IgD-negative memory B cell (primary cell): ENCODE measurements at regions not wholly inside any gene's neighbourhood (a gene's known extent, or its start where the extent isn't known, plus 50 kb on each side); places are given as distances from the start of the nearest gene placed in this dataset.

Experiments
- H3K27ac Mint-ChIP-seq, 3 donors: one replicate each; pipeline ENCODE4 v1.8.0; 2020 to 2022; ENCODE audit warnings: mild to moderate bottlenecking in 3 of 3, mixed read lengths in 3 of 3, moderate library complexity in 1 of 3
- H3K27me3 Mint-ChIP-seq: one replicate; pipeline ENCODE4 v1.8.0; 2021; ENCODE audit warnings: mixed read lengths
- H3K36me3 Mint-ChIP-seq: one replicate; pipeline ENCODE4 v1.8.0; 2020; ENCODE audit warnings: mild to moderate bottlenecking, mixed read lengths
- H3K4me1 Mint-ChIP-seq, 3 donors: one replicate each; pipeline ENCODE4 v1.8.0; 2020 to 2022; ENCODE audit warnings: mixed read lengths in 3 of 3, mild to moderate bottlenecking in 1 of 3
- H3K4me3 Mint-ChIP-seq, 4 donors: one replicate each; pipeline ENCODE4 v1.8.0; 2020 to 2022; ENCODE audit warnings: mild to moderate bottlenecking in 4 of 4, mixed read lengths in 4 of 4, moderate library complexity in 3 of 4
- H3K9me3 Mint-ChIP-seq, 3 donors: one replicate each; pipeline ENCODE4 v1.8.0; 2020 to 2021; ENCODE audit warnings: mixed read lengths in 3 of 3, mild to moderate bottlenecking in 1 of 3

- Mint-ChIP-seq H3K27me3 (no peaks in the 10 kb centered on the region), H3K4me3 (no peak overlapping the region), H3K9me3 (peaks cover 4 to 7% (median 4%) of the 10 kb centered on the region in 3 donors), H3K4me1 (no peaks in the 10 kb centered on the region), H3K27ac (no peak overlapping the region), H3K36me3 (no peaks in the 10 kb centered on the region)
These were observed 285.7 kb upstream of the SEL1L start for GRCh38 chr14:81819344-81819743.

- no peak overlapping the region for H3K27ac Mint-ChIP-seq
- no peaks in the 10 kb centered on the region for H3K36me3 Mint-ChIP-seq
- H3K4me3 Mint-ChIP-seq: no peak overlapping the region
- H3K4me1 Mint-ChIP-seq: no peaks in the 10 kb centered on the region
- no peaks in the 10 kb centered on the region for H3K27me3 Mint-ChIP-seq
- H3K9me3 Mint-ChIP-seq: peaks cover 4 to 7% (median 4%) of the 10 kb centered on the region in 3 donors
These were observed 286.3 kb upstream of the SEL1L start for GRCh38 chr14:81819910-81820309.

- peak overlapping the region in 1 of 4 donors; percentile 4 for H3K4me3 Mint-ChIP-seq
- no peak overlapping the region for H3K27ac Mint-ChIP-seq
- H3K9me3 Mint-ChIP-seq: peaks cover 2 to 7% (median 4%) of the 10 kb centered on the region in 3 donors
- no peaks in the 10 kb centered on the region for H3K36me3 Mint-ChIP-seq
- H3K4me1 Mint-ChIP-seq: peaks cover 0 to 1% (median 0%) of the 10 kb centered on the region in 3 donors
- no peaks in the 10 kb centered on the region for H3K27me3 Mint-ChIP-seq
These were observed 292.4 kb upstream of the SEL1L start for GRCh38 chr14:81826081-81826480.

GRCh38 chr14:81829447-81829846, 295.8 kb upstream of the SEL1L start:
- no peak overlapping the region for H3K4me3 Mint-ChIP-seq
- no peaks in the 10 kb centered on the region for H3K36me3 Mint-ChIP-seq
- peaks cover 0 to 2% (median 0%) of the 10 kb centered on the region in 3 donors for H3K9me3 Mint-ChIP-seq
- no peak overlapping the region for H3K27ac Mint-ChIP-seq
- no peaks in the 10 kb centered on the region for H3K27me3 Mint-ChIP-seq
- H3K4me1 Mint-ChIP-seq: peaks cover 0 to 1% (median 0%) of the 10 kb centered on the region in 3 donors

- peaks cover 0 to 1% (median 0%) of the 10 kb centered on the region in 3 donors for H3K4me1 Mint-ChIP-seq
- H3K9me3 Mint-ChIP-seq: peaks cover 4 to 7% (median 6%) of the 10 kb centered on the region in 3 donors
- no peaks in the 10 kb centered on the region for H3K36me3 Mint-ChIP-seq
- H3K27me3 Mint-ChIP-seq: no peaks in the 10 kb centered on the region
- H3K4me3 Mint-ChIP-seq: no peak overlapping the region
- H3K27ac Mint-ChIP-seq: no peak overlapping the region
These were observed 297.6 kb upstream of the SEL1L start for GRCh38 chr14:81831128-81831820.

GRCh38 chr14:81834308-81834707, 300.7 kb upstream of the SEL1L start:
- H3K27me3 Mint-ChIP-seq: no peaks in the 10 kb centered on the region
- no peak overlapping the region for H3K27ac Mint-ChIP-seq
- no peaks in the 10 kb centered on the region for H3K4me1 Mint-ChIP-seq
- H3K36me3 Mint-ChIP-seq: no peaks in the 10 kb centered on the region
- peaks cover 4 to 13% (median 10%) of the 10 kb centered on the region in 3 donors for H3K9me3 Mint-ChIP-seq
- no peak overlapping the region for H3K4me3 Mint-ChIP-seq

- no peaks in the 10 kb centered on the region for H3K27me3 Mint-ChIP-seq
- H3K36me3 Mint-ChIP-seq: no peaks in the 10 kb centered on the region
- no peaks in the 10 kb centered on the region for H3K4me1 Mint-ChIP-seq
- no peak overlapping the region for H3K27ac Mint-ChIP-seq
- H3K4me3 Mint-ChIP-seq: no peak overlapping the region
- H3K9me3 Mint-ChIP-seq: peaks cover 4 to 11% (median 10%) of the 10 kb centered on the region in 3 donors
These were observed 303.7 kb upstream of the SEL1L start for GRCh38 chr14:81837304-81837703.

GRCh38 chr14:81839056-81839455, 305.4 kb upstream of the SEL1L start:
- Mint-ChIP-seq H3K27me3 (no peaks in the 10 kb centered on the region), H3K4me1 (no peaks in the 10 kb centered on the region), H3K27ac (no peak overlapping the region), H3K4me3 (no peak overlapping the region), H3K36me3 (no peaks in the 10 kb centered on the region), H3K9me3 (peaks cover 6 to 14% (median 11%) of the 10 kb centered on the region in 3 donors)

- H3K27me3 Mint-ChIP-seq: no peaks in the 10 kb centered on the region
- H3K36me3 Mint-ChIP-seq: no peaks in the 10 kb centered on the region
- H3K27ac Mint-ChIP-seq: no peak overlapping the region
- no peak overlapping the region for H3K4me3 Mint-ChIP-seq
- no peaks in the 10 kb centered on the region for H3K4me1 Mint-ChIP-seq
- peaks cover 2 to 7% (median 7%) of the 10 kb centered on the region in 3 donors for H3K9me3 Mint-ChIP-seq
These were observed 307.7 kb upstream of the SEL1L start for GRCh38 chr14:81841346-81841745.

- Mint-ChIP-seq H3K27me3 (no peaks in the 10 kb centered on the region), H3K36me3 (no peaks in the 10 kb centered on the region), H3K9me3 (peaks cover 0 to 16% (median 2%) of the 10 kb centered on the region in 3 donors), H3K4me1 (no peaks in the 10 kb centered on the region), H3K4me3 (no peak overlapping the region), H3K27ac (no peak overlapping the region)
These were observed 316.1 kb upstream of the SEL1L start for GRCh38 chr14:81849714-81850113.

GRCh38 chr14:81855007-81855406, 321.4 kb upstream of the SEL1L start:
- Mint-ChIP-seq H3K36me3 (no peaks in the 10 kb centered on the region), H3K27ac (no peak overlapping the region), H3K4me3 (no peak overlapping the region), H3K27me3 (no peaks in the 10 kb centered on the region), H3K9me3 (peaks cover 4 to 17% (median 8%) of the 10 kb centered on the region in 3 donors), H3K4me1 (peaks cover 0 to 1% (median 0%) of the 10 kb centered on the region in 3 donors)

GRCh38 chr14:81859046-81859445, 325.4 kb upstream of the SEL1L start:
- Mint-ChIP-seq H3K4me3 (no peak overlapping the region), H3K9me3 (peaks cover 4 to 17% (median 7%) of the 10 kb centered on the region in 3 donors), H3K27ac (no peak overlapping the region), H3K36me3 (no peaks in the 10 kb centered on the region), H3K27me3 (no peaks in the 10 kb centered on the region), H3K4me1 (peaks cover 0 to 1% (median 0%) of the 10 kb centered on the region in 3 donors)

GRCh38 chr14:81868172-81868571, 334.5 kb upstream of the SEL1L start:
- Mint-ChIP-seq H3K9me3 (peaks cover 6 to 11% (median 7%) of the 10 kb centered on the region in 3 donors), H3K27ac (no peak overlapping the region), H3K36me3 (no peaks in the 10 kb centered on the region), H3K4me3 (peak overlapping the region in 1 of 4 donors; percentile 40), H3K4me1 (no peaks in the 10 kb centered on the region), H3K27me3 (no peaks in the 10 kb centered on the region)

- H3K27ac Mint-ChIP-seq: no peak overlapping the region
- no peaks in the 10 kb centered on the region for H3K4me1 Mint-ChIP-seq
- H3K27me3 Mint-ChIP-seq: no peaks in the 10 kb centered on the region
- no peaks in the 10 kb centered on the region for H3K36me3 Mint-ChIP-seq
- H3K4me3 Mint-ChIP-seq: no peak overlapping the region
- H3K9me3 Mint-ChIP-seq: peaks cover 6 to 16% (median 8%) of the 10 kb centered on the region in 3 donors
These were observed 338.1 kb upstream of the SEL1L start for GRCh38 chr14:81871706-81872105.

GRCh38 chr14:81884382-81884781, 350.7 kb upstream of the SEL1L start:
- H3K27me3 Mint-ChIP-seq: peaks cover 1% of the 10 kb centered on the region
- no peak overlapping the region for H3K27ac Mint-ChIP-seq
- H3K4me1 Mint-ChIP-seq: no peaks in the 10 kb centered on the region
- peaks cover 3 to 7% (median 5%) of the 10 kb centered on the region in 3 donors for H3K9me3 Mint-ChIP-seq
- H3K4me3 Mint-ChIP-seq: no peak overlapping the region
- no peaks in the 10 kb centered on the region for H3K36me3 Mint-ChIP-seq

GRCh38 chr14:81886588-81886987, 352.9 kb upstream of the SEL1L start:
- Mint-ChIP-seq H3K9me3 (peaks cover 5 to 8% (median 5%) of the 10 kb centered on the region in 3 donors), H3K4me1 (no peaks in the 10 kb centered on the region), H3K27me3 (peaks cover 1% of the 10 kb centered on the region), H3K27ac (no peak overlapping the region), H3K4me3 (no peak overlapping the region), H3K36me3 (no peaks in the 10 kb centered on the region)
